Astrocyte of the spinal cord (primary cell): ENCODE measurements at regions not wholly inside any gene's neighbourhood (a gene's known extent, or its start where the extent isn't known, plus 50 kb on each side); places are given as distances from the start of the nearest gene placed in this dataset.
A peak's percentile ranks its signal among the peaks of the same experiment; 100 is the strongest.

Source experiments
- DNase-seq: peaks from one replicate; pipeline ENCODE4 v3.0.0; 2011; ENCODE audit warnings: low read depth, low spot score
- H3K4me3 ChIP-seq: 2 replicates; pipeline ENCODE4 v1.5.1; 2011; ENCODE audit warnings: low read depth, mild to moderate bottlenecking, low read length, moderate library complexity
- in situ Hi-C: cut with HindIII; loops from 2 replicates; pipeline ENCODE4 v1.10.0; 2017; ENCODE audit warnings: low sequenced_read_pairs
- TF ChIP-seq, protein P1 (sequence below): IDR thresholded peaks from 2 replicates; pipeline ENCODE4 v1.5.1; 2012; ENCODE audit warnings: low read depth, mild to moderate bottlenecking, low read length, inconsistent platforms

GRCh38 chr6:170023620-170024521 is 267.0 kb downstream of the DLL1 start:
- DNase-seq, result no peak
- H3K4me3 ChIP-seq, result no peak overlapping the region
- in situ Hi-C loops, result no loop called here
- TF ChIP-seq, protein P1, sequence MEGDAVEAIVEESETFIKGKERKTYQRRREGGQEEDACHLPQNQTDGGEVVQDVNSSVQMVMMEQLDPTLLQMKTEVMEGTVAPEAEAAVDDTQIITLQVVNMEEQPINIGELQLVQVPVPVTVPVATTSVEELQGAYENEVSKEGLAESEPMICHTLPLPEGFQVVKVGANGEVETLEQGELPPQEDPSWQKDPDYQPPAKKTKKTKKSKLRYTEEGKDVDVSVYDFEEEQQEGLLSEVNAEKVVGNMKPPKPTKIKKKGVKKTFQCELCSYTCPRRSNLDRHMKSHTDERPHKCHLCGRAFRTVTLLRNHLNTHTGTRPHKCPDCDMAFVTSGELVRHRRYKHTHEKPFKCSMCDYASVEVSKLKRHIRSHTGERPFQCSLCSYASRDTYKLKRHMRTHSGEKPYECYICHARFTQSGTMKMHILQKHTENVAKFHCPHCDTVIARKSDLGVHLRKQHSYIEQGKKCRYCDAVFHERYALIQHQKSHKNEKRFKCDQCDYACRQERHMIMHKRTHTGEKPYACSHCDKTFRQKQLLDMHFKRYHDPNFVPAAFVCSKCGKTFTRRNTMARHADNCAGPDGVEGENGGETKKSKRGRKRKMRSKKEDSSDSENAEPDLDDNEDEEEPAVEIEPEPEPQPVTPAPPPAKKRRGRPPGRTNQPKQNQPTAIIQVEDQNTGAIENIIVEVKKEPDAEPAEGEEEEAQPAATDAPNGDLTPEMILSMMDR, result no peak

DNA sequence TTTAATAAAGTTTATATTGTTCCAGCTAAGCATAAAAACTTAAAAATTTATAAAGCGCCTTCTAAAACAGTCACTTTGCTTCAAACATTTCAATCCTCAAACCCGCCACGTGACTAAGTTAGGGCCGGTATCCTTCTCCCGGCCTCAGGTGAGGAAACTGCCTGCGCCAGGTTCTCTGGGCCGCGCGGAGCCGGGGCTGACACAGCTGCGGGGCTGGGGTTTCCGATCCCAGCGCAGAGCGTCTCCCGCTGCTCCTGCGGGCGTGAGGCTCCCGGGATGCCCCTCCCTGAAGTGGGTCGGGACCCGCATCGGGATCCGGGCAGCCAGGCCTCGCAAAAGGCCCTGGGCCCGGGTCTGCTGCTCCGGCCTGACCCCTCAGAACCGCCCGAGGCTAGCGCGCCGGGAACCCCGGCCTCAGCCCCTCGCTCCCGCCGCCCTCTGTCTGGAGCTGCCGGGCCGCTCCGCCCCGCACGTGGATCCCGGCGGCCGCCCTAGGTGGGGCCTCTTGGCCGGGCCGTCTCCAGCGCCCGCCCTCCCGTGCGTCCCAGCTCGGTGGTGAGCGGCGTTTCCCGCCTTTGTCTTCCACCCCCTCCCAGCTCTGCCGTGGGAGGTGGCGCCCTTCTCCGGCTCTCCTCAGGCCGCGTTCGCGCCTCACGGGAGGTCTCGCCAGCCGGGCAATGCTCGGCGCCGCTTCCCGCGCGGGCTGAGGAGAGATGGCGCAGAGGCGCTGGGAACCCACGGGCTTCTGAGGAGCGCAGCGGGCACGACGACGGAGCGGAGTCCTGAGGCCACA is 267.9 kb downstream of the DLL1 start:
- in situ Hi-C loops, result no loop called here
- TF ChIP-seq, protein P1, result no peak
- H3K4me3 ChIP-seq, result no peak overlapping the region
- no peak for DNase-seq

DNA sequence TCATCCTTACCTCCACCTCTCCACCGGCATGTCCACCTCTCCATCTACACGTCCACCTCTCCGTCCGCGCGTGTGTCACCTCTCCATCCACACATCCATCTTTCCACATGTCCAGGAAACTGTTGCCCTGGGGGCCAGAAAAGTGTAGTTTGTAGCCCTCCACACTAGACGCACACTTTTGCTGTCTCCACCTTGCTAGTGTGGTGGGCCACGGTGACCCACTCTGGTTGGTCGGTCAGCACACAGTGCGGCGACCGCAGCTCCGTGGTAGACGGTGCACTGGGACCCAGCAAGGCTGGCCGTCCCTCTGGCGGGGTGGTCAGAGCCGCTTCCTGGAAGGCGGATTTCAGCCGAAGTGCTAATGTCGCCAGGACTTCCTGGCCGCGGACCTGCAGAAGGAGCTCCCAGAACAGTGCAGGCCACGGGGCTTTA is 268.6 kb downstream of the DLL1 start:
- in situ Hi-C loops, result no loop called here

GRCh38 chr6:170021579-170021978 is 269.3 kb downstream of the DLL1 start:
- TF ChIP-seq, protein P1, result no peak
- DNase-seq, result no peak
- in situ Hi-C loops, result no loop called here
- H3K4me3 ChIP-seq, result no peak overlapping the region

More for the DNA sequence above, 268.6 kb downstream of the DLL1 start:
- TF ChIP-seq, protein P1, result no peak
- H3K4me3 ChIP-seq, result no peak overlapping the region
- no peak for DNase-seq

GRCh38 chr6:170019818-170020583 is 268.6 kb downstream of the ERMARD start:
- TF ChIP-seq, protein P1, result no peak
- DNase-seq, result peak; percentile 14
- in situ Hi-C loops, result no loop called here
- no peak overlapping the region for H3K4me3 ChIP-seq
